LNCaP clone FGC (cell line): ENCODE measurements at regions not wholly inside any gene's neighbourhood (a gene's known extent, or its start where the extent isn't known, plus 50 kb on each side); places are given as distances from the start of the nearest gene placed in this dataset.

Experiments used
- DNase-seq: peaks from one replicate; pipeline ENCODE4 v3.0.0-alpha.2; 2011; ENCODE audit warnings: low read depth
- H3K4me3 ChIP-seq: 2 replicates; pipeline ENCODE4 v1.5.1; 2011; ENCODE audit warnings: mild to moderate bottlenecking, low read depth, low read length, control low read depth
- TF ChIP-seq, protein P1 (sequence below): IDR thresholded peaks from 2 replicates; pipeline ENCODE4 v1.5.1; 2012; ENCODE audit warnings: mild to moderate bottlenecking; ENCODE audit not compliant: control insufficient read depth, insufficient read depth; ENCODE audit errors: extremely low read depth

DNA sequence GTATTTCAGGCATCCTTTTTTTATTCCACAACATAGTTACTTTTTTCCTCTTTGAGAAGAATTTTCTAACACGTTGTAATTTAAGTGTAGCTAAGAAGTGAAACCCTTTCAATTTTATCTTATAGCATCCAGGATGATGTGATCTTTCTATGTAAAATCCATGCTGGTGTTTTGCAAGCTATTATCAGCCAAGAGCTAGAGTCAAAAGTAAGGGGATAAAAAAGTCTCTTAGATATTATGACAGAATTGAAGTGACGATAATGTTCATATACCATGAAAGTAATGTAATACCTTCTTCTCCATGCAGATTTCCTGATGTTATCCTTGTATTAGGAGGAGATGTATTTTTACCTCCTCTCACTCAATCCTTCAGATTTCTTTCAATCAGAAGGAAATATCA lies 64.2 kb upstream of the MBL2 start:
- no peak overlapping the region for H3K4me3 ChIP-seq
- no peak for DNase-seq
- TF ChIP-seq, protein P1, sequence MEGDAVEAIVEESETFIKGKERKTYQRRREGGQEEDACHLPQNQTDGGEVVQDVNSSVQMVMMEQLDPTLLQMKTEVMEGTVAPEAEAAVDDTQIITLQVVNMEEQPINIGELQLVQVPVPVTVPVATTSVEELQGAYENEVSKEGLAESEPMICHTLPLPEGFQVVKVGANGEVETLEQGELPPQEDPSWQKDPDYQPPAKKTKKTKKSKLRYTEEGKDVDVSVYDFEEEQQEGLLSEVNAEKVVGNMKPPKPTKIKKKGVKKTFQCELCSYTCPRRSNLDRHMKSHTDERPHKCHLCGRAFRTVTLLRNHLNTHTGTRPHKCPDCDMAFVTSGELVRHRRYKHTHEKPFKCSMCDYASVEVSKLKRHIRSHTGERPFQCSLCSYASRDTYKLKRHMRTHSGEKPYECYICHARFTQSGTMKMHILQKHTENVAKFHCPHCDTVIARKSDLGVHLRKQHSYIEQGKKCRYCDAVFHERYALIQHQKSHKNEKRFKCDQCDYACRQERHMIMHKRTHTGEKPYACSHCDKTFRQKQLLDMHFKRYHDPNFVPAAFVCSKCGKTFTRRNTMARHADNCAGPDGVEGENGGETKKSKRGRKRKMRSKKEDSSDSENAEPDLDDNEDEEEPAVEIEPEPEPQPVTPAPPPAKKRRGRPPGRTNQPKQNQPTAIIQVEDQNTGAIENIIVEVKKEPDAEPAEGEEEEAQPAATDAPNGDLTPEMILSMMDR = no peak
